Stimulated activated CD8-positive, alpha-beta memory T cell treated with anti-CD3 and anti-CD28 coated beads, Interleukin-7, amount 100 ng/mL, for 48 hours (primary cell): ENCODE measurements at regions not wholly inside any gene's neighbourhood (a gene's known extent, or its start where the extent isn't known, plus 50 kb on each side); places are given as distances from the start of the nearest gene placed in this dataset.
"Not testable (repeated sequence)": the region's sequence is repeated elsewhere in the genome, so short reads cannot be mapped to it uniquely, and the experiment has no call there.

Source experiments
- DNase-seq, 2 donors: peaks; one replicate each; pipeline ENCODE4 v3.0.0-alpha.2; 2020; ENCODE audit warnings: low read depth in 1 of 2; ENCODE audit errors: extremely low read depth in 1 of 2

- DNase-seq, result no peak
Measured at GRCh38 chr16:59913666-59914065, 1179.5 kb upstream of the GOT2 start.

GRCh38 chr16:59909262-59909661, 1175.1 kb upstream of the GOT2 start:
- DNase-seq, result no peak

GRCh38 chr16:59907611-59908010, 1173.5 kb upstream of the GOT2 start:
- DNase-seq, result no peak

GRCh38 chr16:59905606-59906005, 1171.5 kb upstream of the GOT2 start:
- no peak for DNase-seq

GRCh38 chr16:59905131-59905530, 1171.0 kb upstream of the GOT2 start:
- DNase-seq, result no peak

- no peak for DNase-seq
Measured at GRCh38 chr16:59899940-59900339, 1165.8 kb upstream of the GOT2 start.

GRCh38 chr16:59892376-59892775, 1158.3 kb upstream of the GOT2 start:
- no peak for DNase-seq

GRCh38 chr16:59887856-59888255, 1153.7 kb upstream of the GOT2 start:
- no peak for DNase-seq

- no peak for DNase-seq
Measured at GRCh38 chr16:59886021-59886420, 1151.9 kb upstream of the GOT2 start.

- no peak for DNase-seq
Measured at GRCh38 chr16:59881376-59881775, 1147.3 kb upstream of the GOT2 start.

GRCh38 chr16:59880611-59881010, 1146.5 kb upstream of the GOT2 start:
- no peak for DNase-seq

- DNase-seq, result no peak
Measured at GRCh38 chr16:59878999-59879398, 1144.9 kb upstream of the GOT2 start.

- DNase-seq, result no peak
Measured at GRCh38 chr16:59878479-59878878, 1144.4 kb upstream of the GOT2 start.

- no peak for DNase-seq
Measured at GRCh38 chr16:59864981-59865666, 1131.0 kb upstream of the GOT2 start.

- no peak for DNase-seq
Measured at GRCh38 chr16:59859676-59860402, 1125.7 kb upstream of the GOT2 start.

- DNase-seq, result no peak
Measured at GRCh38 chr16:59854846-59855439, 1120.8 kb upstream of the GOT2 start.

- DNase-seq, result no peak
Measured at GRCh38 chr16:59849716-59850115, 1115.6 kb upstream of the GOT2 start.

GRCh38 chr16:59848296-59848695, 1114.2 kb upstream of the GOT2 start:
- DNase-seq, result no peak

- DNase-seq, result no peak
Measured at GRCh38 chr16:59840169-59840568, 1106.1 kb upstream of the GOT2 start.

GRCh38 chr16:59826767-59827166, 1092.7 kb upstream of the GOT2 start:
- no peak for DNase-seq

- DNase-seq, result not testable (repeated sequence)
Measured at GRCh38 chr16:59809488-59809887, 1075.4 kb upstream of the GOT2 start.

- no peak for DNase-seq
Measured at GRCh38 chr16:59783191-59783590, 1049.1 kb upstream of the GOT2 start.
